Right lobe of liver (tissue), 6 donors: ENCODE measurements at regions not wholly inside any gene's neighbourhood (a gene's known extent, or its start where the extent isn't known, plus 50 kb on each side); places are given as distances from the start of the nearest gene placed in this dataset.

Experiments used
- ATAC-seq, 4 donors: fragments of 200-7000 bp; cut with Tn5 transposase; one replicate each; pipeline ENCODE4 v1.9.1; 2020; ENCODE audit warnings: mild to moderate bottlenecking in 4 of 4, moderate library complexity in 4 of 4
- DNase-seq, 3 donors: peaks; one replicate each; pipeline ENCODE4 v3.0.0-alpha.2; 2020
- H3K27ac ChIP-seq, 3 donors: fragments of 200-600 bp; one replicate each; pipeline ENCODE4 v1.8.0; 2022
- H3K27me3 ChIP-seq, 2 donors: fragments of 200-600 bp; one replicate each; pipeline ENCODE4 v1.8.0; 2022
- H3K36me3 ChIP-seq, 4 donors: fragments of 200-600 bp; sonication (generic) in 1 of 4; one replicate each; pipeline versions ENCODE4 v1.5.1 to v1.8.0; 2017 to 2022; ENCODE audit warnings: control low read depth in 1 of 4
- H3K4me1 ChIP-seq, 4 donors: fragments of 200-600 bp; sonication (generic) in 1 of 4; one replicate each; pipeline versions ENCODE4 v1.5.1 to v1.8.0; 2017 to 2022; ENCODE audit warnings: control low read depth in 1 of 4
- H3K4me3 ChIP-seq, 3 donors: fragments of 200-600 bp; one replicate each; pipeline ENCODE4 v1.8.0; 2022
- H3K9me3 ChIP-seq, 4 donors: fragments of 200-600 bp; sonication (generic) in 1 of 4; one replicate each; pipeline versions ENCODE4 v1.5.1 to v1.8.0; 2017 to 2022; ENCODE audit warnings: control low read depth in 1 of 4
- POLR2A ChIP-seq: fragments of 450-650 bp; IDR thresholded peaks from one replicate; pipeline ENCODE4 v1.6.1; 2017; ENCODE audit warnings: antibody characterized with exemption, mild to moderate bottlenecking
- WGBS: methylation state at CpG from one replicate; pipeline ENCODE4 v1.1.6; 2018; ENCODE audit warnings: low coverage, low lambda C conversion rate; ENCODE audit not compliant: insufficient coverage; ENCODE audit errors: missing lambda C conversion rate; 5-methylcytosine and 5-hydroxymethylcytosine counted together
- intact Hi-C, 2 donors: fragments of 100-400 bp; cut with DNase I; formaldehyde crosslinking; loops; one replicate each; pipeline versions ENCODE4 v1.11.2 to v1.14.1; 2022
- TF ChIP-seq, protein P1 (sequence below), 4 donors: fragments of 200-600 bp in 3 of 4; fragments of 450-650 bp in 1 of 4; IDR thresholded peaks; one replicate each; pipeline versions ENCODE4 v1.5.1 to v1.8.0; 2016 to 2022; ENCODE audit warnings: antibody characterized with exemption in 4 of 4, mild to moderate bottlenecking in 2 of 4
- donor health status: DM: no; HTN: yes; CAD: no.
- donor health status: DM: no; HTN: no; CAD: no.
- donor health status: DM: no; HTN: no; CAD: no.
- donor health status: DM: no; HTN: yes; CAD: no.
- donor health status: DM: no; HTN: yes; CAD: no.

DNA sequence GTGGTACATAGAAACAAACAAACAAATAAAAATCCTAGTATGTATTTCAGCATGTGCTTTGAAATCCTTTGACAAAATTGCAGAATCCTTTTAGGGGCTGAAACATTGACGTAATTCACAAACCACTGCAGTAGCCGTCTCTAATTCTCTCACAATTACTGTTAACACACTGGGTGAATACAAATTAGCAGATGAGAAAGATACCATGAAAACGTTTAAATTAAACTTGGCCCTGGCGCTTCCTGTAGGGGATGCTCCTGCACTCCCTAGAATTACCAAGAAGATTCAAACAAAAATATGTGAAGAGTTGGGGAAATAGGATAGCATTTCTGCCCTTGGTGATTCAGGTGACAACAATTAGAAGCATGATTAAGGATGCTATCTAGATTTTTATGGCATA lies 772.5 kb upstream of the PRKX start:
- H3K4me3 ChIP-seq: no peak overlapping the region
- DNase-seq (no peak), ATAC-seq (no peak)
- no peaks in the 10 kb centered on the region for H3K4me1 ChIP-seq
- 23% methylated on average over 4 of the region's 4 CpGs for WGBS
- no peaks in the 10 kb centered on the region for H3K9me3 ChIP-seq
- TF ChIP-seq, protein P1, sequence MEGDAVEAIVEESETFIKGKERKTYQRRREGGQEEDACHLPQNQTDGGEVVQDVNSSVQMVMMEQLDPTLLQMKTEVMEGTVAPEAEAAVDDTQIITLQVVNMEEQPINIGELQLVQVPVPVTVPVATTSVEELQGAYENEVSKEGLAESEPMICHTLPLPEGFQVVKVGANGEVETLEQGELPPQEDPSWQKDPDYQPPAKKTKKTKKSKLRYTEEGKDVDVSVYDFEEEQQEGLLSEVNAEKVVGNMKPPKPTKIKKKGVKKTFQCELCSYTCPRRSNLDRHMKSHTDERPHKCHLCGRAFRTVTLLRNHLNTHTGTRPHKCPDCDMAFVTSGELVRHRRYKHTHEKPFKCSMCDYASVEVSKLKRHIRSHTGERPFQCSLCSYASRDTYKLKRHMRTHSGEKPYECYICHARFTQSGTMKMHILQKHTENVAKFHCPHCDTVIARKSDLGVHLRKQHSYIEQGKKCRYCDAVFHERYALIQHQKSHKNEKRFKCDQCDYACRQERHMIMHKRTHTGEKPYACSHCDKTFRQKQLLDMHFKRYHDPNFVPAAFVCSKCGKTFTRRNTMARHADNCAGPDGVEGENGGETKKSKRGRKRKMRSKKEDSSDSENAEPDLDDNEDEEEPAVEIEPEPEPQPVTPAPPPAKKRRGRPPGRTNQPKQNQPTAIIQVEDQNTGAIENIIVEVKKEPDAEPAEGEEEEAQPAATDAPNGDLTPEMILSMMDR (IDR thresholded peaks at IDR 0.05): no peak
- no peak for TF ChIP-seq POLR2A
- H3K27ac ChIP-seq: no peak overlapping the region
- H3K36me3 ChIP-seq: no peaks in the 10 kb centered on the region
- no peaks in the 10 kb centered on the region for H3K27me3 ChIP-seq
- intact Hi-C loops: no loop called here

DNA sequence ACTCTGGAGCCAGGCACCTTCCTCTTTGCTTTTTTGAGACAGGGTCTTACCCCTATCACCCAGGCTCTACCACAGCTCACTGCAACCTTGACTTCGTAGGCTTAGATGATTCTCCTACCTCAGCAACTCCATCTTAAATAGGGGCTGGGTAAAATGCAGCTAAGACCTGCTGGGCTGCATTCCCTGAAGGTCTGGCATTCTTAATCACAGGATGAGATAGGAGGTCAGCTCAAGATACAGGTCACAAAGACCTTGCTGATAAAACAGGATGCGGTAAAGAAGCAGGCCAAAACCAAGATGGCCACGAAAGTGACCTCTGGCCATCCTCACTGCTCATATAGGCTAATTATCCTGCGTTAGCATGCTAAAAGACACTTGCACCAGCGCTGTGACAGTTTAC lies 770.8 kb upstream of the PRKX start:
- no peaks in the 10 kb centered on the region for H3K4me1 ChIP-seq
- no peaks in the 10 kb centered on the region for H3K36me3 ChIP-seq
- H3K27me3 ChIP-seq: no peaks in the 10 kb centered on the region
- DNase-seq (no peak), ATAC-seq (no peak)
- no peaks in the 10 kb centered on the region for H3K9me3 ChIP-seq
- H3K27ac ChIP-seq: no peak overlapping the region
- TF ChIP-seq, protein P1 (IDR thresholded peaks at IDR 0.05): no peak
- no peak for TF ChIP-seq POLR2A
- intact Hi-C loops: no loop called here
- WGBS: 36% methylated on average over 4 of the region's 5 CpGs
- H3K4me3 ChIP-seq: no peak overlapping the region

DNA sequence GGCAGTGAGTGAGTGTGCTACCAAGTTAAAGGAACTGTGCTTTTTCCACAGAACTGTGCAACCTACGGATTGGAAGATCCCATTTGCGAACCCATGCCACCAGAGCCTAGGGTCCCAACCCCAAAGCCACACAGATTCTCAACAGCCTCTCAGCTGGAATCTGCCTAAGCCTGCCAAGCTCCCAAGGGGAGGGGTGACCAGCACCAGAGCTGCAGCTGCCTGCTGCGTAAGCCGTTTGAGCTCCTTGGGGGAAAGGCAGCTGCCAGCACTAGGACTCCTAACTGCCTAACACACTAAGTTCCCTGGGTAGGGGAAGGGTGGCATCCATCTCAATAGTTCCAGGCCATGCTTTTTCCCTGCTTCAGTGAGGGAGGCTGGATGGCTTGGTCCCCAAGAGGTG lies 738.1 kb upstream of the PRKX start:
- Histone ChIP-seq H3K9me3 (no peaks in the 10 kb centered on the region), H3K27me3 (no peaks in the 10 kb centered on the region), H3K36me3 (no peaks in the 10 kb centered on the region), H3K27ac (no peak overlapping the region), H3K4me1 (no peaks in the 10 kb centered on the region), H3K4me3 (no peak overlapping the region)
- no peak for TF ChIP-seq POLR2A
- TF ChIP-seq, protein P1 (IDR thresholded peaks at IDR 0.05): no peak
- WGBS: 60% methylated on average over 1 of the region's 4 CpGs
- no peak for DNase-seq
- intact Hi-C loops: no loop called here
- no peak for ATAC-seq

GRCh38 chrX:4450177-4450576 lies 736.7 kb upstream of the PRKX start:
- Histone ChIP-seq H3K27ac (no peak overlapping the region), H3K9me3 (no peaks in the 10 kb centered on the region), H3K36me3 (no peaks in the 10 kb centered on the region), H3K27me3 (no peaks in the 10 kb centered on the region), H3K4me1 (no peaks in the 10 kb centered on the region), H3K4me3 (no peak overlapping the region)
- WGBS: 56% methylated on average over 2 of the region's 2 CpGs
- DNase-seq (no peak), ATAC-seq (no peak)
- TF ChIP-seq, protein P1 (IDR thresholded peaks at IDR 0.05): no peak
- no peak for TF ChIP-seq POLR2A
- intact Hi-C loops: no loop called here

DNA sequence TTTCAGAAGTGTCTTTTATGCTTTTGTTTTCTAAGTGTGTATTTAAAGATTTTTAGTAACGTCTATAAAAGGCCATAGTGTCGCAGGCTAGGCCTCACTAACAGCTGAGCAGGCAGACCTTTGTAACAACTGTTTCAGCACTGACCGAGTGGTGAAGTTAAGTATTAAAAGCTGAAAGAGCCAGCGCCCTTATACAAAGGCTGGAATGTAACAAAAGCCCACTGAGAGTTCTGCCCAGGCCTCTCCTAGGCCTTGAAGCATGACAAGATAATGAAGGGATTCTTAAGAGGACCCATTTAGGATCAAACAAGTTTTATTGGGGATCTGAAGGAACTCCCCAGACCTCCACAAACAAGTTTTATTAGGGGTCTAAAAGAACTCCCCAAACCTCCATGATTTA lies 722.5 kb upstream of the PRKX start:
- Histone ChIP-seq H3K9me3 (no peaks in the 10 kb centered on the region), H3K4me3 (no peak overlapping the region), H3K27ac (no peak overlapping the region), H3K27me3 (no peaks in the 10 kb centered on the region), H3K4me1 (no peaks in the 10 kb centered on the region), H3K36me3 (no peaks in the 10 kb centered on the region)
- DNase-seq: no peak
- 35% methylated on average over 4 of the region's 4 CpGs for WGBS
- no peak for ATAC-seq
- intact Hi-C loops: no loop called here
- TF ChIP-seq, protein P1 (IDR thresholded peaks at IDR 0.05): no peak
